Hepatocyte (in vitro differentiated cells): ENCODE measurements at regions not wholly inside any gene's neighbourhood (a gene's known extent, or its start where the extent isn't known, plus 50 kb on each side); places are given as distances from the start of the nearest gene placed in this dataset.

ENCODE experiments used
- CTCF ChIP-seq: fragments of 200-600 bp; sonication (generic); IDR thresholded peaks from 2 replicates; pipeline ENCODE4 v1.5.1; 2016; ENCODE audit warnings: antibody characterized with exemption, mild to moderate bottlenecking; ENCODE audit not compliant: poor library complexity
- EZH2 ChIP-seq: fragments of 200-600 bp; sonication (generic); IDR thresholded peaks from 2 replicates; pipeline ENCODE4 v1.6.1; 2016; ENCODE audit warnings: antibody characterized with exemption, mild to moderate bottlenecking, borderline replicate concordance

GRCh38 chr21:25115021-25115420 is 492.3 kb downstream of the MRPL39 start:
- no peak for TF ChIP-seq CTCF
- no peak for TF ChIP-seq EZH2
